ENCODE measurements at regions not wholly inside any gene's neighbourhood (a gene's known extent, or its start where the extent isn't known, plus 50 kb on each side); places are given as distances from the start of the nearest gene placed in this dataset.

DNA sequence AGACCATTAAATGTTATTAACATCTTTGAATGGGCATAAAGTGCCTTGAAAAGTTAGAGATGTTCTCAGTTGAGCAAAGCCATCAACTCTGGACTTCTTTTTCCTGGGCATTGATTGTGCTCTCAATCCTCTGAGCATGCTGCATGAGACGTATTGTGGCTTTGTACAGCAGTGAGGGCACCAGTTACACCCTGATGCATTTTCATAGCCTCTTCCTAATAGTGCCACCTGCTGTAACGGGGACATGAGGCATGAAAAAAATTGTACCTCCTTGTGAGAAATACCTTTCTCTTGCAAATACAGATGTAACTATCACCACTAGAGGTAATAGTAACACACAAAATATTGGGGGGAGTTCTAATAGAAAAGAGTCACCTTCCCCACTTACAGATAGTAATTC is 697.5 kb downstream of the TMEM182 start:
- POLR2A ChIA-PET (ENCODE audit: partially characterized antibody): no interaction called here
- no peak for FAIRE-seq
- CTCF ChIA-PET (ENCODE audit: partially characterized antibody): no interaction called here
- H3K56ac ChIP-seq (replicated peaks; ENCODE audit: insufficient read length, low read depth, low read length): no peak overlapping the region
- no peak overlapping the region for H2BK20ac ChIP-seq (ENCODE audit: low read length)
- H3K4me1 ChIP-seq (replicated peaks in 1 of 4; ENCODE audit: control insufficient read depth in 3 of 4, insufficient read depth in 4 of 4, low read length in 3 of 4): no peaks in the 10 kb centered on the region
- no peaks in the 10 kb centered on the region for H3K79me2 ChIP-seq (ENCODE audit: control insufficient read depth in 1 of 2, insufficient read depth in 2 of 2, low read length in 2 of 2)
- H3K27ac ChIP-seq (ENCODE audit: low read depth, low read length): no peak overlapping the region
- H2BK120ac ChIP-seq (replicated peaks; ENCODE audit: low read depth, low read length): no peak overlapping the region
- no peak overlapping the region for H4K8ac ChIP-seq (ENCODE audit: extremely low read depth, insufficient read depth, low read length)
- H3K4me2 ChIP-seq (ENCODE audit: insufficient read depth in 1 of 2, low read depth in 2 of 2, low read length in 2 of 2): no peak overlapping the region
- no peak overlapping the region for H3K14ac ChIP-seq (ENCODE audit: insufficient read length)
- H3K18ac ChIP-seq (ENCODE audit: extremely low read depth, low read length): no peak overlapping the region
- H4K5ac ChIP-seq (ENCODE audit: insufficient read length, low read depth, low read length): no peak overlapping the region
- H2AK5ac ChIP-seq (ENCODE audit: low read depth, low read length): no peak overlapping the region
- H3K9ac ChIP-seq (replicated peaks in 1 of 4; ENCODE audit: extremely low read depth in 1 of 4, low read depth in 3 of 4, low read length in 3 of 4): no peak overlapping the region
- TF ChIP-seq POLR2A (IDR thresholded peaks at IDR 0.05; ENCODE audit: control extremely low read depth in 1 of 2, low read depth in 2 of 2, low read length in 2 of 2): no peak
- TF ChIP-seq RAD21 (IDR thresholded peaks at IDR 0.05 in 1 of 2, conservative IDR thresholded peaks at IDR 0.05 in 1 of 2; ENCODE audit: low read depth in 2 of 2, low read length in 2 of 2): peak; percentile 8 to 41; a peak in 3 of 4 replicates
- H2BK5ac ChIP-seq (ENCODE audit: low read depth, low read length): no peak overlapping the region
- H2BK15ac ChIP-seq (ENCODE audit: low read length): no peak overlapping the region
- H4K20me1 ChIP-seq (replicated peaks in 1 of 2; ENCODE audit: control insufficient read depth in 1 of 2, insufficient read depth in 2 of 2, low read length in 2 of 2): no peaks in the 10 kb centered on the region
- no peaks in the 10 kb centered on the region for H3K23me2 ChIP-seq (ENCODE audit: low read depth, low read length)
- no peak overlapping the region for H3K23ac ChIP-seq (ENCODE audit: insufficient read length)
- no peaks in the 10 kb centered on the region for H3K79me1 ChIP-seq (ENCODE audit: low read depth, low read length)
- DNase-seq (ENCODE audit: low read depth in 1 of 2, low spot score in 2 of 2): no peak
- WGBS, 2 experiments (ENCODE audit: extremely low coverage in 1 of 2, insufficient coverage in 1 of 2, insufficient read length in 1 of 2, insufficient replicate concordance in 2 of 2, low coverage in 1 of 2, low lambda C conversion rate in 2 of 2, missing lambda C conversion rate in 1 of 2): 68% methylated on average over 2 of the region's 2 CpGs; no CpG with 5 or more reads in 1 of the 2 experiments
- H3K4me3 ChIP-seq (ENCODE audit: extremely low read depth in 1 of 4, insufficient read depth in 2 of 4, low read depth in 3 of 4, low read length in 4 of 4): no peak overlapping the region
- H2AFZ ChIP-seq (ENCODE audit: low read length): no peak overlapping the region
- no peak overlapping the region for H2BK12ac ChIP-seq (ENCODE audit: low read depth, low read length)
- no peaks in the 10 kb centered on the region for H3K36me3 ChIP-seq (ENCODE audit: control insufficient read depth in 2 of 4, insufficient read depth in 4 of 4, low read length in 3 of 4)
- H3K4ac ChIP-seq (replicated peaks; ENCODE audit: insufficient read length, low read depth, low read length): no peak overlapping the region
- H4K91ac ChIP-seq (replicated peaks; ENCODE audit: insufficient read length, low read length): no peak overlapping the region
- no peaks in the 10 kb centered on the region for H3K27me3 ChIP-seq (replicated peaks in 1 of 4; ENCODE audit: control insufficient read depth in 3 of 4, extremely low read depth in 1 of 4, insufficient read depth in 3 of 4, low read length in 3 of 4)
- no peaks in the 10 kb centered on the region for H3K9me3 ChIP-seq (ENCODE audit: insufficient read depth in 2 of 2, low read depth in 1 of 2, low read length in 1 of 2)
